ENCODE measurements at regions not wholly inside any gene's neighbourhood (a gene's known extent, or its start where the extent isn't known, plus 50 kb on each side); places are given as distances from the start of the nearest gene placed in this dataset.

- no peaks in the 10 kb centered on the region for H3K36me3 Mint-ChIP-seq (ENCODE audit: unreplicated experiment)
- H3K9me3 Mint-ChIP-seq (ENCODE audit: unreplicated experiment) = no peaks in the 10 kb centered on the region
- H3K4me1 Mint-ChIP-seq (ENCODE audit: low read depth, unreplicated experiment) = peaks cover 11% of the 10 kb centered on the region
- no peak overlapping the region for H3K4me3 Mint-ChIP-seq (ENCODE audit: unreplicated experiment)
- no peak overlapping the region for H3K27ac Mint-ChIP-seq (ENCODE audit: unreplicated experiment)
- TF ChIP-seq CTCF (IDR thresholded peaks at IDR 0.05; ENCODE audit: partially characterized antibody, unreplicated experiment) = no peak
- DNase-seq = no peak
- no peaks in the 10 kb centered on the region for H3K27me3 Mint-ChIP-seq (ENCODE audit: unreplicated experiment)
These were observed 259.9 kb downstream of the ZIC1 start for GRCh38 chr3:147669077-147669476.

GRCh38 chr3:147672035-147672434, 262.9 kb downstream of the ZIC1 start:
- H3K27me3 Mint-ChIP-seq (ENCODE audit: unreplicated experiment) = no peaks in the 10 kb centered on the region
- peaks cover 11% of the 10 kb centered on the region for H3K4me1 Mint-ChIP-seq (ENCODE audit: low read depth, unreplicated experiment)
- H3K36me3 Mint-ChIP-seq (ENCODE audit: unreplicated experiment) = no peaks in the 10 kb centered on the region
- no peak overlapping the region for H3K4me3 Mint-ChIP-seq (ENCODE audit: unreplicated experiment)
- no peak for TF ChIP-seq CTCF (IDR thresholded peaks at IDR 0.05; ENCODE audit: partially characterized antibody, unreplicated experiment)
- no peak for DNase-seq
- H3K27ac Mint-ChIP-seq (ENCODE audit: unreplicated experiment) = no peak overlapping the region
- no peaks in the 10 kb centered on the region for H3K9me3 Mint-ChIP-seq (ENCODE audit: unreplicated experiment)

- Mint-ChIP-seq H3K4me3 (ENCODE audit: unreplicated experiment) (no peak overlapping the region), H3K27ac (ENCODE audit: unreplicated experiment) (no peak overlapping the region), H3K9me3 (ENCODE audit: unreplicated experiment) (no peaks in the 10 kb centered on the region), H3K4me1 (ENCODE audit: low read depth, unreplicated experiment) (peaks cover 11% of the 10 kb centered on the region), H3K36me3 (ENCODE audit: unreplicated experiment) (no peaks in the 10 kb centered on the region), H3K27me3 (ENCODE audit: unreplicated experiment) (no peaks in the 10 kb centered on the region)
- DNase-seq = no peak
- no peak for TF ChIP-seq CTCF (IDR thresholded peaks at IDR 0.05; ENCODE audit: partially characterized antibody, unreplicated experiment)
These were observed 263.3 kb downstream of the ZIC1 start for GRCh38 chr3:147672436-147672835.

- no peaks in the 10 kb centered on the region for H3K36me3 Mint-ChIP-seq (ENCODE audit: unreplicated experiment)
- H3K9me3 Mint-ChIP-seq (ENCODE audit: unreplicated experiment) = no peaks in the 10 kb centered on the region
- H3K4me3 Mint-ChIP-seq (ENCODE audit: unreplicated experiment) = no peak overlapping the region
- H3K4me1 Mint-ChIP-seq (ENCODE audit: low read depth, unreplicated experiment) = peaks cover 8% of the 10 kb centered on the region
- no peak overlapping the region for H3K27ac Mint-ChIP-seq (ENCODE audit: unreplicated experiment)
- no peaks in the 10 kb centered on the region for H3K27me3 Mint-ChIP-seq (ENCODE audit: unreplicated experiment)
- no peak for TF ChIP-seq CTCF (IDR thresholded peaks at IDR 0.05; ENCODE audit: partially characterized antibody, unreplicated experiment)
- DNase-seq = no peak
These were observed 266.6 kb downstream of the ZIC1 start for GRCh38 chr3:147675761-147676160.

- peak; percentile 30 for DNase-seq
- peak overlapping the region; percentile 1 for H3K27ac Mint-ChIP-seq (ENCODE audit: unreplicated experiment)
- no peak overlapping the region for H3K4me3 Mint-ChIP-seq (ENCODE audit: unreplicated experiment)
- H3K4me1 Mint-ChIP-seq (ENCODE audit: low read depth, unreplicated experiment) = peaks cover 4% of the 10 kb centered on the region
- H3K9me3 Mint-ChIP-seq (ENCODE audit: unreplicated experiment) = no peaks in the 10 kb centered on the region
- H3K36me3 Mint-ChIP-seq (ENCODE audit: unreplicated experiment) = no peaks in the 10 kb centered on the region
- no peak for TF ChIP-seq CTCF (IDR thresholded peaks at IDR 0.05; ENCODE audit: partially characterized antibody, unreplicated experiment)
- no peaks in the 10 kb centered on the region for H3K27me3 Mint-ChIP-seq (ENCODE audit: unreplicated experiment)
These were observed 271.8 kb downstream of the ZIC1 start for GRCh38 chr3:147680837-147681483.
